ENCODE measurements at regions not wholly inside any gene's neighbourhood (a gene's known extent, or its start where the extent isn't known, plus 50 kb on each side); places are given as distances from the start of the nearest gene placed in this dataset.
"Not testable (repeated sequence)": the region's sequence is repeated elsewhere in the genome, so short reads cannot be mapped to it uniquely, and the experiment has no call there.

DNA sequence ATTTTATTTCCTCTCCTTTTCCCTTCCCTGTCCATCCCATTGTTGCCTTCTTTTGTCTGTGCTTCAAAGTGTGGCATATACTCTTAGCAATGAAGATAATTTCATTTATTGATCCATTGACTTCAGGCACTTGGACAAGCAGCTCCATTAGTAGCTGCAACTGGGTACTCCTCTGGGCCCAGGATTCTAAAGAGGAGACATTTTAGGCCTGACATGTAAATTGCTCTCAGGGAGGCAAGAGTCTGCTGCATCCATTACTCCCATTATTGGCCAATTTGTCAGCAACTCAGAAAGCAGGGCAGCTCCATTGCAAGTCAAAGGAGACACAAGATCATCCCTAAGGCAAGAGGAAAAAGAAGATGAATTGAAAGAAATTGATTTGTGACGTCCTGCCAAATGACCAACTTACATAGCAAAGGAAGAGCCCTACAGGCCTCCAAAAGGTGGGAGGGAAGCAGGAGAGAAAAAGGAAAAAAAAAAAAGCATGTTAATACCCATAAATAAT lies 1094.1 kb upstream of the FLRT2 start:
- no peak for DNase-seq

DNA sequence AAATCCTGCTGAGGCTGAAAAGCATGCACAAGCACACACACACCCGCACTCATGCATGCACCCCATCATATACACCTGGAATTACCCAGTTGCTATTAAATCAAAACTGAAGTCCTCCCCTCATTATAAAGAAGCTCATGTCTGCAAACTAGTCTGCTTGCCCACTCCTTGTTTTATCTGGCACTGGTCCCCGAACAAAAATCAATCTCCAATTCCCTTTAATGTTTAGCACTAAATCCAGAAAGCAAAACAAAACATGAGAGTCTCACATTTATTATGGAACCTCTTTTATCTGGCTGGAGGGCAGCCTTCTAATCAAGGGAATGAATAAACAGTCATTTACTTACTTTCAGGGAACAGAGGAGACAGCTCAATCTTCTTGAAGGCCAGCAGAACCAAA lies 1093.4 kb upstream of the FLRT2 start:
- no peak for DNase-seq

DNA sequence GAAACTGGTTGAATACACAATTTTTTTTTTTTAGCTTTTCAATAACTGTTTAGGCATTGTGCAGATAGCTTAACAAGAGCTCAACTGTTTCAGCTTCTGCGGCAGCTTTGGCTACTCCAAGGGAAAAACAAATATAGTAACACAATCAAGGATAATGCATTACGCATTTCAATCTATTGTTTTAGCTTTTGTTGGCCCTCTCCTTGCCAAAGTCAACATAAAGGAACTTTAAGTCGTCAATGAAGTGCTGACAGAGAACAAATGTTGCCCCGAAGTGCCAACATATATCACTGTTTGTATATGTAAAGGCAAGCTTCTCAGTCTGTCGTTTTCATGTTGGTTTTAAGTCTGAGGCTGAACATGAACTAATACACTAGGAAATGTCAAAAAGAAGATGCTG lies 1087.4 kb upstream of the FLRT2 start:
- DNase-seq = no peak

DNA sequence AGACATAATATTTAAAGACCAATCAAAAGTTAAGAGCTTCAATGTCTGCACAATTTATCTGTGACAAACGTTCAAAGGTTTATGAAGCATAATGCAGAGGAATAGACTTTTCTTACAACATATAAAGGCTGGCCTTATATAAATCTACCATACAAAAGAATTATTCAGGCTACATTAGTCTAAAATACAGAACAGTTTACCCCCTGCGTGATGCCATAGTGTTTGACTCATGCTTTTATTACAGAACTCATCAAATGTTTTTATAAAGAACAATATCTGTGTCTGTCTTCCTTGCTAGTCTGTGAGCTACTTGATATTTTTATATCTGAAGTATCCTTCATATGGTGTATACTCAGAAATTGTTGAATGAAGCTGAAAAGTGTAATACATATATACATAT lies 1084.5 kb upstream of the FLRT2 start:
- DNase-seq = no peak

DNA sequence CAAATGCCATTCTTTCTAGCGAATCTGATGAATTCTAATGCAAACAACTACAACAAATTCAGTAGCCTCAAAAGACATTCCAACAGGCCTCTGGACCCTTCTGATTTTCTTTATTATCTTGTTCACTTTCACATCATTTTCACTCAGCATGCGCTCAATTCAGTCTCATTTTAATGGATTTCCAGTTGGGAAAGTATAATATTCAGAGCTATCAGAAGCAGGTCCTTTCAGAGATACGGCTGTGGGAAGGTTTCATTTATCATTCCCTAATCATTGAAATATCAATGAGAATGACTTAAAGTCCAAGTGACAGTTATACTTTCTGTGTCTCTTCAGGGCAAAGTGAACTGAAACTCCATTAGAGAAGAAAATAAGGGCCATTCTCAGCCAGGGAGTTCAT lies 1083.7 kb upstream of the FLRT2 start:
- DNase-seq = no peak

DNA sequence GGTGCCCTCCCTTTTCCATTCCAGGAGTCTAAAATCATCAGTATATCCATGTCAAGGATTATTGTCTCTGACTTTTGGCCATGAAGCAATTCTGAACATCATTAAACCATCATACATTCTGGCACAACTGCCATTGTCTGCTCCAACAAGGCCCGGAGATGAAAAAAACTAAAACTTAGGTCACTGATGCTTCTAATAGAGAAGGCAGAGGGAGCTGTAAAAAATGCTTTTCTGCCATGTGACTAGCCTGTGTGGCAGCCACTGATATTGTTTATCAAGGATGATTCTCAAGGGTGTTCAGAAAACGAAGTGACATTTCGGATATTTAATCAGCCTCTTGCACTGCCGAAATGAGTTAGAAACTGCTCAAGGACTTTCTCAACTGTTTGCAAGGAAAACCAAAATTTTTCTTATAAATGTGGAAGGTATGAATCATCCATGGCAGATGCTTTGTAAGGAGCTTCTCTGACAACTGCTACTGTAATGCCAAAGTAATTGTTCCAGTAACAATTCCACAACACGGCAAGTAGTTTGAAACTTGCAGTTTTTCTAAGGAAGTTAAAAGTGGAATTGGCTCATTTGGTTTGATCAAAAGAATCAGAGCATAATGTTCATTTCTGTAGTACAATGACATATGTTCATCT lies 1076.5 kb upstream of the FLRT2 start:
- no peak for DNase-seq

DNA sequence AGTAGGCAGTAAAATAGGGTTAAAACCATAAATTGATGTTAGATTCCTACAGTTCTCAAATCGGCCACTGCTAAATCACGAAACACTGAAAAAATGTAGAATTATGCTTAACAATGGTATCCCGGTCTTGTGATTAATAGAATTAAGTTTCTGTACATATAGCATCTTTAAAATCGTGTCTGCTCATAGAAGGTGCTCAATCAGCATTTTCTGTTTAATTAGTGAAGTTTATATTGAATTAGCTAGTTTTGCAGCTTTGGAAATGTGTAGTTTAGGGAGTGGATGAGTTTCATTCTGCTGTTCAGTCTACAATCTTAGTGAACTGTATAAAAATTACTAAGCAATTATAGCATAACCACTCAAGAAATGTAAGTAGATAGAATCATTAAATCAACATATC lies 1075.8 kb upstream of the FLRT2 start:
- DNase-seq = no peak

DNA sequence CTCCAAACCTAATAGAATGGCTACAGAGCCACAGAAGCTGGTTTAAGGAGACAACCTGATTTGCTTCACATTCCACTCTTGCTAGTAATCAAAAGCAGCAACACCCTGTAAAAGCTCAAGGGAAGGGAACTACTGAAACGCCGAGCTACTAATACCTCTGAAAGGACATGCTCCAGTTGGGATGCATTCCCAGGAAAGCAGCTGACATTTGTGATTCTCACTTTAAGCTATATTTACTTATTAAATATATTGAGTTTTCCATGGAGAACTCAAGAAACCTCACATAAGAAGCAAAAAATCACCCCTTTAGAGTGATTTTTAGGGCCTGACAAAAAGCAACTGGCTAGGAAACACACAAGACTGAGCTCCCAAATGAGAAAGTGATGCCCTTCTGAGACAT lies 1073.0 kb upstream of the FLRT2 start:
- no peak for DNase-seq

DNA sequence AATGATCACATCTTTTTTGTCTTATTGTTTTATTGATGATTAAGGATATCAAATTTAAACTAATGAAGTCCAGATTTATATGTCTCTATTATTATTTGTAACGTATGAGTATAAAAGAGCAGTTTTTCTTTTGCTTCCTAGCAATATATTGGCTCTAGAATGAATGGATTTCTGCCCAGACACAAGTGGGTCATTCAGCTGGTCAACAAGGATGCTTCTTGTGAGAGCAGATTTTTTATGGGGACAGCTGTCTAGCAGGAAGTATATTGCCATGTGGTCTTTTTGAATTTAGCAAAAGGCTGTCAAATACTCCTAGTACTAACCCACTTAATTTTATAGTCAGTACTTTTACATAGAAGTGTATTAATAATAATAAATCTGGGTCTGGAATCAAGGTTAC lies 1071.1 kb upstream of the FLRT2 start:
- DNase-seq = no peak

DNA sequence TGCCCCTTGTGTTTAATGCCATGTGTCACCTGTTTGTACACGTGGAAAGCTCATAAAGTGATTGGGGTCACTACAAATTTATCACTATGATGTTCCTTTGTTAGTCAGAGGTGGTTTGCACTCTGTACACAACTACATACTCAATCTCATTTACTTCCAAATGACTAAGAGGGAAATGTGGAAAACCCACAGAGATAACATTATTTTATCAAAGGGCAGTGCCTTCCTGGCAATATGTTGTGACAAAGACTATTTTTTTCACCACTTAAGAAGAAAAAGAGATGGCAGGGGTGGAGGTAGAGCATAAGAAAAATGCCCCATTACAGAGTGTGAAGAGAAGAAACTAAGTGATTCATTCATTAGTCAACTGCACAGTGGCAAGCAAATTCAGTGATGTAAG lies 1064.1 kb upstream of the FLRT2 start:
- no peak for DNase-seq

DNA sequence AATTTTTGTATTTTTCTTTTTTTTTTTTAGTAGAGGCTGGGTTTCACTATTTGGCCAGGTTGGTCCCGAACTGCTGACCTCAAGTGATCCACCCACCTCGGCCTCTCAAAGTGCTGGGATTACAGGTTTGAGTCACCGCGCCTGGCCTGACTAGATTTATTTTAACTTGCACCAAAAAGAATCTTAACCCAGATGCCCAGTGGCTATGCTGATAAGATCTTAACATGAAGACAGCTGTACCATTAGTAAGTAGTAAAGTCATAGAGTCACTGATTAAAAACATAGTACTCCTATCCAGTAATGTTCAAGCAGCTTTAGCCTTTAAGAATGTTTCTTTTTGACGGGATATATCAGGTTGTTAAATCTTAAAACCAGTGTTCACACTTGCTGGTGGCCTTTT lies 1061.8 kb upstream of the FLRT2 start:
- DNase-seq = no peak

DNA sequence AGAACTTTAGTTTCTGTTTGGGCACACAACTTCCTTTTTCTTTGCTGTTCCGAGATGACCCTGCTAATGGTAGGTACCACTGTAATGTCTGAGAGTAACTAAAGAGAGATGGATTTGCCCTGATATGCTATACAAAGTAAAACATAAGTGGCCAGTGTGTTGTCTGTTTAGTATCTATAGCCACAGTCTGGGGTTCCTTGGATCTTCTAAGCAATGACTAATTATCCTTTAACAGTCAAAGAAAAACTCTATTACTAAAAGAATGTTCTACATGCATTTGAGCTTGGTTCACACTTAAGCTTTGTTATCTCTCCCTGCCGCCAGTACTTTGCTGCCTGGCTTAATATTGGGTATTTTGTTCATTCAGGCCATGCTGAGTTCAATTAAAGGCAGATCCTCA lies 1051.9 kb upstream of the FLRT2 start:
- no peak for DNase-seq

DNA sequence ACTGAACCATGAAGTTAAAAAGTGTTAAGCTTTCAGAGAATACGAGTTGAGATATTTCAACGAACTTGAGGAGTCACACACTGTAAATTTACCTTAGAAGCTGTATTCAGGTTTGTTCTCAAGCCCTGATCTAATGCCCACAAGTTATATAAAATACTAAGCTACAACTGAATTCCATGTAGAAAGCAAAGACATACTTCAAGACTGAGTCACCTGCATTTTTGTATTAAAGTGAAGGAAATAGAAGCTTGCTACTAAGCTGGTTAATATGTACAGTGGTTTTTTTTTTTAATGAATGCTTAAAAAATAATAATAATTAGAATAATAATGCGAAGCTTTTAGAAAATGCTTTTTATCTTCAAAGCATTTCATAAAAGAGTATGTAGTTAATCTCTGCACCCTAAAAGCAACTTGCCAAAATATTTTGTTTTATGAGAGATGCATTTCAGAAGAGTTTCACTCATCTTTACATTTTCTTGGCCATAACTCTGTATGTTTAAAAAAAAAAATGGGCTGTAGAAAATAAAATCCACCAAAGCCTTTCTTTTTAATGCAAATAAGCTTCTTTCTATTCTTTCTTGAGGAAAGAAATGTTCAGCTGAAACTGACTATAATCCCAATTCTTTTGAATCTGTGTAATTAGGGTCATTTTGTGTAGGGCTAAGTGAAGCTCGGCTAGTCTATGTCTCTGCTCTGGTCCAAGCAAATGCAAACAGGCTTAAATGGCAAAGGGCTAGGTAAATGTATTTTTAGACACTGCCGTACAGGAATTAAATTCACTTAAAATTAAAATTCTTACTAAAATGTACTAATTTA lies 1047.5 kb upstream of the FLRT2 start:
- DNase-seq = no peak

DNA sequence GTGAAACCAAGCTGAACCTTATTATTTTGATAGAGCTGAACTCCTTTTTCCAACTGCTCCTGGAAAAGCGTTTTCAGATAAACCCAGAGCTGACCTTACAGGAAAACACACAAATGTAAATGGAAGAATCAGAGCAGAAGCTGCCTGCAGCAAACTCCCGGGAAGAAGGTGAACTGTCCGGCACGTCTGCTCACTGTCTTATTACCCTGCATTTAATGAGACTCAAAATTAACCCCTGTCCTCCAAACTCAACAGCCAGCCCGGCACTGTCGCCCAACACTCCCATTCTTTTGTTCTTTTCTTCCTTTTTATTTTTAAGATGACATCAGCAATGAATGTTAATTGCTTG lies 1046.9 kb upstream of the FLRT2 start:
- DNase-seq = no peak

DNA sequence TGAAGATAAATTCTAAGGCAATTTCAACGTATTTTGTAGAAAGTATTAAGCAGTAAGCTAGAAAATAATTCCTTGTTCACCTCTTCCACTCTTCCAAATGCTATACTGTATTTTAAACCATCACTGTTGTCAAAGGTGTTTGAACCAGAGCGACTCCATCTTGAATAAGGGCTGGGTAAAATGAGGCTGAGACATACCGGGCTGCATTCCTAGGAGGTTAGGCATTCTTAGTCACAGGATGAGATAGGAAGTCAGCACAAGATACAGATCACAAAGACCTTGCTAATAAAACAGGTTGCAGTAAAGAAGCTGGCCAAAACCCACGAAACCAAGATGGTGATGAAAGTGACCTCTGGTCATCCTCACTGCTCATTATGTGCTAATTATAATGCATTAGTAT lies 1045.7 kb upstream of the FLRT2 start:
- not testable (repeated sequence) for DNase-seq

DNA sequence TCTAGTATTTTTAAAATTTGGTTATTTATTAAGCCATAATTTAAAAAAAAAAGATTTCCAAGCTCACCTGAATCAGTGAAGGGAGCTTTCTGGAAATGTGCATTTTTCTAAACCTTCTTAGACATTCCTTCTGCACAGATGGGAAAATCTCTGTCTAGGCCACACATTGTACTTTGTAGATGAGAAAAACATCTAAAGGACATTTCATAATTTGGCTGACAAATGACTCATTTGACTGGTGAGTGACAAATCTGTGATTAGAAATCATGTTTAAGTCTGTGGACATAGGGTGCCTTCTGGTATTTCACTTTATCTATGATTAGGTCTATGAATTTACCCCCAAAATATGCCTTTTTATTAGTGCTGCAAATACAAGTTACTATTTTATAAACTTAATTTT lies 1044.9 kb upstream of the FLRT2 start:
- DNase-seq = no peak

DNA sequence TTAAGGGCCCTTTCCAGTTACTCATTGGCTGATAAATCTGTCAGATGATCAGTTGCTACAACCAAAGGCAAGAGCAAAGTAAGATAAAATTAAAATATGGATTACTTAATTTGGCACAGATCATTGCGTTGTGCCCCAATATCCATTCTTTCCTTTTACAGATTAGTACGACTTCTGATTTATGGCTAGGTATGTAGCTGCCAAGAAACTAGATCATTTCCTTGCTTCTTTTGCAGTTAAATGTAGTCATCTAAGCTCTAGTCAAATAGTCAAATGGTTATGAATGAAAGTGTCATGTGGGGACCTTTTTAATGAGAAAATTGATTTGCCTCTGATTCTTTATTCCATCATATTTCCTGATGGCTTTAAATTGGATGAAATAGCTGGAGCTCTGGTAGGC lies 1039.9 kb upstream of the FLRT2 start:
- no peak for DNase-seq

DNA sequence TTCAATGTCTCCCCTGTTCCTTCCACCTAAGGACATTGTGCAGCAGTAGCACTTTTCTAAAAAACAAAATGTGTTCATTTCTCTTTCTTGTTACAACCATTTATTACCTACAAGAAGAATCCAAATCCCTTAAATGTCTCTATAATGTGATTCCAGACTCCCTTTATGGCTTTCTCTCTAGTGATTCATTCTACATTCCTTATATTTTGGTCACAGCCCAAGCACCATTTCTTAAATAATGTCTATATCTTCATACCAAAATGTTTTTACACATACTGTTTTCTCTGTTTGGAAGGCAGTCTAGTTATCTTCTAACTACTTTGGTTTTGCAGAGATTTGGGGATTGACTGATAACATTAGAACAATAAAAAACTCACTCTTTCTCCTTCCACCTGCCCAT lies 1037.3 kb upstream of the FLRT2 start:
- DNase-seq = no peak

DNA sequence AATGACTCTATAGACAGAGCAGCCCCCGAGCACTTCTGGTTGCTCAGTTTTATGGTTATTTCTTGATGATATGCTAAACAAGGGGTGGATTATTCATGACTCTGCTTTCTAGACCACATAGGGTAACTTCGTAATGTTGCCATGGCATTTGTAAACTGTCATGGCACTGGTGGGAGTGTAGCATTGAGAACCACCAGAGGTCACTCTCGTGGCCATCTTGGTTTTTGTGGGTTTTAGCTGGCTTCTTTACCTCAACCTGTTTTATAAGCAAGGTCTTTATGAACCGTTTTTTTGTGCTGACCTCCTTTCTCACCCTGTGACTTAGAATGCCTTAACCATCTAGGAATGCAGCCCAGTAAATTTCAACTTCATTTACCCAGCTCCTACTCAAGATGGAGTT lies 1036.2 kb upstream of the FLRT2 start:
- no peak for DNase-seq

DNA sequence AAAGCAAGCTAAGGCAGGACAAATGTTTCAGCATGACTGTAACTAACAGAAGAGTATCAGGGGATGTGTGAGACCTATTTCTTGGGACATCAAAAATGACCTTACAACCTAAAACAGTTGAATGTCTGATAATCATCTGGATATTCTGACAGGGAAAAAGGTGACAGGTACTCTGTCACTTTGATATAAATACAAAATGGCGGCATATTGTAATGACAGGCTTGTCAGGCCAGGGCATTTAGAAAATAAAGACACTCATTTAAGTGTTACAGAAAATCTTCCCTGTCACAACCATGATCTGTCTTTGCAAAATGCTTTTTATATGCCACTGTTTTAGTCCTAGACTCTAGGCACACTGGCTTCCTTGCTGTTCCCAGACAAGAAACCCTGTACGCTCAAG lies 1033.3 kb upstream of the FLRT2 start:
- DNase-seq = no peak

DNA sequence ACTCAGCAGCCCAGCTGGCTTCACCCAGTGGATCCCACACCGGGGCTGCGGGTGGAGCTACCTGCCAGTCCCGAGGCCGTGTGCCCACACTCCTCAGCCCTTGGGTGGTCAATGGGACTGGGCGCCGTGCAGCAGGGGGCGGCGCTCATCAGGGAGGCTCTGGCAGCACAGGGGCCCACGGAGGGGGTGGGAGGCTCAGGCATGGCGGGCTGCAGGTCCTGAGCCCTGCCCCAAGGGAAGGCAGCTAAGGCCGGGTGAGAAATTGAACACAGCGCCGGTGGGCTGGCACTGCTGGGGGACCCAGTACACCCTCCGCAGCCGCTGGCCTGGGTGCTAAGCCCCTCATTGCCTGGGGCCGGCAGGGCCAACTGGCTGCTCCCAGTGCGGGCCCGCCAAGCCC lies 1017.1 kb upstream of the FLRT2 start:
- not testable (repeated sequence) for DNase-seq

DNA sequence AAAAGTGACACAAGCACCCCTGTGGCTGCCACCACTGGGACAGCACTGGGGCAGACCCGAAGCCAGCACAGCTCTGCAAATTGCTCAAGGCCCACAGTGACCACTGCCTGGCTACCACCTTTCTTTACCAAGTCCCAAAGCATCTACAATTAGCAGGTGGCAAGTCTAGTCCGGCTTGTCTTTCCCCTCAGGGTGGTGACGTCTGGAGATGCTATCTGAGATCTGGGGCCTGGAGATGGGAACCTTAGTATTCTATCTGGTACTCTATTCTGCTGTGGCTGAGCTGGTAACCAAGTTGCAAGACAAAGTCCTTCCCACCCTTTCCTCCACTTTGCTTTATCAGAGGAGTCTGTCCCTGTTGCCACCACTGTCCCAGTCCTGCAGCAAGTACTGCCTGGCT lies 1010.1 kb upstream of the FLRT2 start:
- DNase-seq = no peak

DNA sequence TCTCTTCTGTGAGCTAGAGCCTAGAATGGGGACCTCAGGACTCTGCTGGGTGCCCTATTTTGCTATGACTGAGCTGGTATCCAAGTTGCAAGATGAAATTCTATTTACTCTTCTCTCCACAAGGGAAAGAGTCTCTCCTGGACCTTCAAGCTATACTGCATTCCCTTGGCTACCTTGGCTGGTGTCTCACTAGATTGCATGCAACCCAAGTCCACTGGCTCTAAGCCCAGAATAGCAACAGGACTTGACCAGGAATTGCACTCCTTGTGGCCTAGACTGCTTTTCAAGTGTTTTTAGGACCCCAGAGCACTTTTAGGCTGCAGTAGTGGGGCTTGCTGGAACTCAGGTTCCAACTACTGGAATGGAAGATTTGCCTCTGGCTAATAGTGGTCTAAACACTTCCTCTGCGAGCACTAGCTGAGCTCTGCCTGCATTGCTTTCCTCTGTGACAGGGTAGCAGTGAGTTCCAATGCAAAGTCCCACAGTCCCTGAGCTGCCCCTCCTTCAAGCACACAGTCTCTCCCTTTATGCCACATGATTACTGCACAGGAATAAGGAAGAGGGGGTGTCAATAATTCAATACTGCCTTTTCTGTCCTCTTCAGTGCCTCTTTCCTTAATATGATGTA lies 1009.1 kb upstream of the FLRT2 start:
- DNase-seq = no peak

DNA sequence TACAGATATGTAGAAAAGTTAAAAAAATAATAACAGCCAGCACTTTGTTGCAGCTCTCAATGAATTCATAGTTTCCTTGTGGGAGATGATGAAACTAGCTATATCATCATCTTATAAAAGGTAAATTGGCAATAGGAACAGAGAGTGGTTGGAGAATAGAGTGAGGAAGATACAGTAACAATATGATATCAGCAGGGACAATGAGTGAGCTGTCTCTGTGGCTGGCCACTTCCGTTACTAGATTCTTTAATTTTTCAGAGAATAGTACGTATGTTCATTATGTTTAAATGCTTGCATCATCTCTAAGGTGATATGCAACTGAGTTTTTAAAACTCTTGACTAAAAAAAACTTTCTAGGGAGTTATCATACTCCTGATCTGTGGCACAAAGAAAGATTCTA lies 1006.2 kb upstream of the FLRT2 start:
- no peak for DNase-seq
